ENCODE measurements at regions not wholly inside any gene's neighbourhood (a gene's known extent, or its start where the extent isn't known, plus 50 kb on each side); places are given as distances from the start of the nearest gene placed in this dataset.

DNA sequence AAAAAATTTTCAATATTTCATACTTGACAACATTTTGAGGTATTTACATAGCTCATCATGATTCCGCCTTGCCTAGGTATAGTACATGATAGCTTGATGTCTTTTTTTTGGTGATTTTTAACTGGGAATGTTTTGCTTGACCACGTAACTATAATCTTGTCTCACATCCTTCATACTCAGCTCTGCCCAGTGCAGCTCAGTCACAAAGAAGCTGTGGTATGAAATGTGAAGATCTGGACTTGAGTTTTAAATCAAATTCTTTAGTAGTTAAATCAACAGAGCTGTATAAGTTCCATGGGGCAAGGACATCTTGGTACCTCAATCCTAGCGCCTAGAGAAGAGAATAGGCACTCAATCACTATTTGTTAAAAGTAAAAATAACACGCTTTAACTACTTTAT lies 276.3 kb upstream of the DKK2 start:
- no peak for DNase-seq

DNA sequence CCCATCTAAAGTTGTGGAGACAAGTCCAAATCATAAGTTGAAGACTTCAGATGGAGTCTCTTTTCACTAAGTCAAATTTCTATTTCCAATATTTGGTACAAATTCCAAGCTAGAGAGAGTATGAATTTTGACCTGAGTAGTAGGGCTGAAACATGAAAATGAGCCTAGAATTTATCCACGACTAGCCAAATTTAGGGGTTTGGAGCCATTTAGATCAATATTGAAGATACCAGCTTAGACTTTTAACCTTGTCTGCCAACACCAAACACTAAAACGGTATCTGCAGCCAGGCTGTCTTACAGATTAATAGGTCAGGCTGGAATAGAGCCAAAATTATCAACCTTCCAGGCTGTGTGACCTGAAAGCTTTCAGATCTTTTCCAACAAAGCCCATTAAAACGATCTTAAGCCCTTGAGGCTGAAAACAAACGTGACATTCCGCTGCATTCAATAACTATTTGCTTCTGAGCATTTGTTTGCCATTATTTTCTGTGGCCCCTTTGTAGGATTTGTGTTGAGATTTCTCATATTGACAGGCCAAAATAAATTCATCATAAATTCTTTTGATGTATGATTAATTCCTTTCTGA lies 268.7 kb upstream of the DKK2 start:
- DNase-seq, result no peak

GRCh38 chr4:107299646-107300045 lies 263.5 kb upstream of the DKK2 start:
- no peak for DNase-seq

- no peak for DNase-seq
Observed at GRCh38 chr4:107292979-107293378, 256.9 kb upstream of the DKK2 start.

DNA sequence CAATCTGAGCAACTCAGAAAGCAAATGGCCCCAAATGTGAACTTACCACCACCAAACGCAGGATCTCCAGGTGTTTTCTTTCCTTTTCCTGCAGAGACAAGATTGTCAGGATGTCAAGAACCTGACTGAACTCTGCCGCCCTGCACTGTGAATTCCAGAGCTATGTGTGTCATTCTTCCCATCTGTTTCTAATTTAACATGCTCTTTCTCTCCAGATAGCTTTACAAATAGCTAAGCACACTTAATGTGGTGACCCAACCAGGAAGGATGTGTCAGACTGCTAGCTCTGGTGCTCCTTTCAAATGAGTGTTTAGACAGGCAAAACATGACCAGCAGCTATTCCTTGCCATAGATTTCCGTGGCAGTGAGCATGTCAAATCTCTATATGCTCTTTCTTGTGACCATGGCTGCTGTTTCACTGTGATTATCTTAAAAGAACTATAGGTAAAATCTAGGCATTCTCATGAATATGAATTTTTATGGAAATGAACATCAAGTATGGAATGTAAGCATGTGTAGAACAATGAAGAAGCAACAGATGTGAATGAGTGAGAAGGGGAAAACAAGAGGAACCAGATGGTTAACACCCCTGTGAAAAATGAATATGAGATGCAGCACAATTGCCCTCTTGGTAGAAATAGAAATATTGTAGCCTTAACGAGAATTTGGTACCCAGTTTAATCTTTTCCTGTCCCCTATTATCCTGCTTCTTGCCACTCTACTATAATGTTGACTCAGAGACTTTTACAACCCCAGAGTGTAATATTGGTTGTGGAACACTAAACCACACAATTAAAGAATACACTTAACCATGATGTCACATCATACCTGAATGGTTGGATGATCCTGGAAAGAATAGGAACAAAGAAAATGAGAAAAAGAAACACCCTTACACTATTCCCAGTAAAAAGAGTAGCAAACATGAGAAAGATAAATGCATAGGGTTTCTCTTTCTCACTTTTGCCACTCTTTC lies 247.8 kb upstream of the DKK2 start:
- no peak for DNase-seq

DNA sequence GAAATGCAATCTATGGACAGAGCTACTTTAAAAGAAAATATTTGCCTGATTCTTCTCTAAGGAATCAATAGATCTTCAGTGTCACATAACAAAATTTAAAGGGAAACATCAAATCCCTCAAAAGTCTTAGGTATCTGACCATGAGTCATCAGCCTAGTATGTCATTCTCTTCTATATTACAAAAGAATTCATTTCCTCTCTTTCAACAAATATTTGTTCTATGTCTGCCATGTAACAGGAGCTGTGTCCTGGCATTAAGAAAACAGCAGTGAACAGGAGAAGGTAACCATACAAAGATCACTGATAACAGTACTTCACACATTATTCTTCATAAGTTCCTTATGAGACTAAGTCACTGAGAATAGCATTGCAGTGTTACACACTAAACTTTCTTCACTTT lies 243.6 kb upstream of the DKK2 start:
- no peak for DNase-seq

DNA sequence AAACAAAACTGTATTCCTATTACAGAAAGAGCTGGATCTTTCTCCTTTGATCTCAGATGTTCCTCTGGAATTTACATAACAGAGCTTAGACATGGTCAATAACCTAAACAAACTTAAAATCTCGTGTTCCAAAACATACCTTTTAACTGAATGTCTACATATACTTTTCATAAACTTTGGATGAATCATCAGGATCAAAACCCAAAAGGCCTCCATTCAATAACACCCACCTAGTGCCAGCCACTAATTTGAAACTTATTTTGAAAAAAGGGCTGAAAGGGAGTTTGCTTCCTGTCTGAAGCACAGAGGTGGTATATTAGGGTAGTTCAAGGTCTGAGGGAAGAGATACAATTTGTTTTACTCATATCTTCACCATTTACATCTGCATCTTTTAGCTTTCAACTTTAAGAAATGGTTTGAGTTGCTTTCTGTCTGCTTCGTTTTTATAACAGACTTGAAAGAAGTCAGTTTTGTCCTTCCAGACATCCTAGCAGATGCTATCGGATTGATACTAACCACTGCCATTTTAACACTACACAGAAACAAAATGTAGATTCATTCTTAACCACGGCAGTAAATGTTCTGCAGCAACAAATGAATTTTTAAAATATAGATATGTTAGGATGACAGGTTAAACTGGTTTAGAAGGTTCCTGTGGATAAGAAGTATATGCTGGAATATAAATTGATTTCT lies 242.8 kb upstream of the DKK2 start:
- DNase-seq, result no peak

- DNase-seq, result no peak
Observed at GRCh38 chr4:107276052-107276451, 239.9 kb upstream of the DKK2 start.

DNA sequence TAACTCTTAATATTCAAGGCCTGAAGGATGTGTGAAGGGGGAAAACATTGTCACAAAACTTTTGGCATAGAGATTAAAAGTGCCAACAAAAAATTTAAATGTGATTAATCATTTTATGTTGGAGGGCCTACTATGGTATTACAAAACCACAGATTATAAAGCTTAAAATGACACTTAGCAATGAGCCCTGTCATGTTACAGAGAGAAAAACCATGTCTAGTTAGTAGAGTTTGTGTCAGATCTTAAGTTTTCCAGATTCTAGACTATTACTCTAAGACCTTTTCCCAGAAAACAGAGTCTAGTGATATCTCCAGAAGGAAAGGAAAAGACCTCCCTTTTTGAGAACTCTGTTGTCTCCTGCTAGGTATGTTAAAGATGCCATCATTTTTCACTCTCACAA lies 239.1 kb upstream of the DKK2 start:
- no peak for DNase-seq

- DNase-seq, result no peak
Observed at GRCh38 chr4:107270614-107271013, 234.5 kb upstream of the DKK2 start.

DNA sequence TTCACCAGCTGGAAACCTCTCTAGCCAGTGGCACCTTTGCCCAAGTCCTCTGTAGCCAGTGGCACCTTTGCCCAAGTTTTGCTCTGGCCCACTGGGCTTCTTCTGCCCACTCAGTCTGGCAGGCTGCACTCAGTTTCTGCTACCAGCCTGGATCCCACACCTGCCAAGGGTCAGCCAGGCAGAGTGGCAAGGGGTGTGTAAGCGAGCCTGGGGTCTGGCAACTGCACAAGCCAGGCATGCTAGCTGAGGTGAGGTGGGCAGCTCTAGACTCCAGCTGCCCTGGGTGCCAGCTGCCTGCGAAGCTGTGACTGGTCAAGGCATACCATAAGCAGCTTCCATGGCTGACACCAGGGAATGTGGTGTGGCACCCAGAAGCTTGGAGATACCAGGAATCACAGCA lies 233.1 kb upstream of the DKK2 start:
- no peak for DNase-seq

GRCh38 chr4:107265859-107266258 lies 229.7 kb upstream of the DKK2 start:
- DNase-seq, result no peak

- DNase-seq, result no peak
Observed at GRCh38 chr4:107261241-107261874, 225.2 kb upstream of the DKK2 start.

DNA sequence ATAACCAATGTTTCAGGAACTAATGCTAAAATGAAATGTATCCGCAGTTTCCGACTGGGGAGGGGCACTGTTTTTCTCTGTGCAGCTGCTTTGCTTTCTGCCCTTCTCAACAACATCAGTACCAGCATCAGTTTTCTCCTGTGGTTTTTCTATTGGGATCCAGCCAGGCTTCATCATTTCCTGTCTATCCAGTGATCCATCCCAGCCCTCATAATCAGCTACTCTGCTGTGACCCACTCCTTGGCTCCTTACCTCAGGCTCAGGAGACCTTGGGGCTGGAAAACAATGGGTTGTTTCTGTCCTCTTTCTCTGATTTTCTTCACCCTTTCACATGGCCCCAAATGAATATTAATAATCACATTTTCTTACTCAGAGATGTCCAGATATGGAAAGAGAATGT lies 222.2 kb upstream of the DKK2 start:
- DNase-seq, result no peak

DNA sequence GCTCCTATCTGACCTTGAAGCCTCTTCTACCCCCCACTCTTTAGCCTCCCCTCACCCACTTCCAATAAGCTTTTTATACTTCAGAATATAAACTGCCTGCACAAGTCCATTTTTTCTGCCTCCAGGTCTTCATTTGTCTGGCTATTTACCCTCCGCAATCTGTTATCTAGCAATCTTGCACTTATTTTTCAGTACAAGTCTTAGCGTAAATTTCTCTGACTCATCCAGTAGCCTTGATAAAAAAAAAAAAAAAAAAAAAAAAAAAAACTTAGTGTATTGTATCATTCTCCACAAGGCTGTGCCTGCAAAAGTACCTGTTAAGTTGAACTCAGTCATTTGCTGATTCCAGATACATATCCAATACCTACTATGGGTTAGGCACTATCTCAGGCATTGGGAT lies 219.5 kb upstream of the DKK2 start:
- DNase-seq, result no peak

GRCh38 chr4:107255114-107255513 lies 219.0 kb upstream of the DKK2 start:
- DNase-seq, result no peak

- DNase-seq, result no peak
Observed at GRCh38 chr4:107253579-107254068, 217.5 kb upstream of the DKK2 start.

DNA sequence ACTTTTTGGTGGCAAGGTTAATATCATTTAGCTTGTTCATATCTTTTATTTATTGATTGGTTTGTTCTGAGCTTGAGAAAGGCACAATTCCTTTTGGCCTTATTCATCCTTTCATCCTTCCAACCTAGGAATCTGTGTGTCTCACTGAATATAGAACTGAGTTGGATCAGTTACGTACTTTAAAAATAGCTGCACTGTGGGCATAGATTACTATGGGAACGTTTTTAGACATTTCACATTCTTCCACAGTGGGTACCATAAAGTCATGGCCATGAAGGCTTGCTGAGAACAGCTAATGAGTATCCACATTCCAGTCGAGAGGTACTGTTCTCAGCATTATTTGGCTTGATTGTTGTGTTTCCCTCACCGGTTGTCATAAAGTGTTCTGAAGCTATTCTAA lies 217.0 kb upstream of the DKK2 start:
- DNase-seq, result no peak

DNA sequence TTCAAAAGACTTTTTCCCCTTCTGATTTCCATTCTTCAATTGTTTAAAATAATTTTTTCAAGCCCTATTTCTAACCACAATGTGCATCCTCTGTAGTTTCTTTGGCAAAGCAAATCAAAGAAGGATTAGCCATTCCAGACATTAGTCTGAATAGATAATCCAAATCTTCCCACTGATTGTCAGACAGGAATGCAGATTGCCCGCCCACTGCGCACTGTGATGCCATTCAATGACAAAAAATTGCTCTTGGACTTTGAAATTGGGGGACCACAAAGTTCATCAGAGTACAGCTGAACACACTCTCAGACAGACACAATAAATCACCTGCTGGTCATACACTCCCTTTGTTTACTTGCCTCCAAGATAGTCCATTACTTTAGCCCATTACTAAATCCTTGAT lies 216.5 kb upstream of the DKK2 start:
- no peak for DNase-seq

DNA sequence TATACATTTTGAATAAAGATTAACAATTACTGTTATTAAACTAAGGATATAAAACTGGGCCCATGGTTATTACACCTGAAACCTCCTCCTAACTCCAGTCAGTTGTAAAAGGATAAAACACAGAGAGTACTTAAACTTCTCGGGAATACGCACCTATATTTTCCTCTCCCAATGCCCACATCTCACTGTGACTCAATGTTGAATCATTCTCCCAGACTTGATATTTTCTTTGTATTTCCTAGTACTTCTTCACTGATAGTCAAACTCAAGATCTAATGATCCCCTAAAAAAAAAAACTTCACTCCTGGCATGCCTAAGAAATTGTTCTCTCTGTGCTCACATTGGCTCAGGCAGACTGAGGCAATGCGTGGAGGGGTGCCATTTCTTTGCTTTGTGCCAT lies 212.5 kb upstream of the DKK2 start:
- DNase-seq, result no peak

DNA sequence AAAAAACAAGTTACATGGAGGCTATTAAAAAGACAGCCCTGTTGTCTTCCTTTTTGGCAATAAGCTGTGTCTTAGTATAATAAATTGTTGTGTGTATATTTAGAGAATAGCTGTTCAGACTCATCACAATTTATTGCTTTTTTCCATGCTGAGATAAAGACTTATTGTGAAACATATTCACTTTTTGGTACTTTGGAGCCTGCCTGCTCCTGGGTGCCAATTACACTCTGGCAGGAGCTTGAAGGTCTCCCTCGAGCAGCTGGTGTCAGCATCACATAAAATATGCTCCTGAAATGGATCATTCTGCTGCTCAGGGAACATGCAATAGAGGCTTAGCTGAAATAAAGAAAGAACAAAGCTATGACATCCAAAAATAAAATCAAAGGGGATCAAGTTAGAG lies 211.6 kb upstream of the DKK2 start:
- no peak for DNase-seq

GRCh38 chr4:107246761-107247160 lies 210.6 kb upstream of the DKK2 start:
- DNase-seq, result no peak

GRCh38 chr4:107243141-107243781 lies 207.1 kb upstream of the DKK2 start:
- no peak for DNase-seq
